ENCODE measurements at regions not wholly inside any gene's neighbourhood (a gene's known extent, or its start where the extent isn't known, plus 50 kb on each side); places are given as distances from the start of the nearest gene placed in this dataset.

- no peak for TF ChIP-seq CTCF (IDR thresholded peaks at IDR 0.05; ENCODE audit: low read depth, low read length)
- TF ChIP-seq EZH2phosphoT487 (IDR thresholded peaks at IDR 0.05; ENCODE audit: low read depth): no peak
Observed at GRCh38 chr6:119603501-119603900, 253.9 kb upstream of the MAN1A1 start.
